ENCODE measurements at regions not wholly inside any gene's neighbourhood (a gene's known extent, or its start where the extent isn't known, plus 50 kb on each side); places are given as distances from the start of the nearest gene placed in this dataset.

DNA sequence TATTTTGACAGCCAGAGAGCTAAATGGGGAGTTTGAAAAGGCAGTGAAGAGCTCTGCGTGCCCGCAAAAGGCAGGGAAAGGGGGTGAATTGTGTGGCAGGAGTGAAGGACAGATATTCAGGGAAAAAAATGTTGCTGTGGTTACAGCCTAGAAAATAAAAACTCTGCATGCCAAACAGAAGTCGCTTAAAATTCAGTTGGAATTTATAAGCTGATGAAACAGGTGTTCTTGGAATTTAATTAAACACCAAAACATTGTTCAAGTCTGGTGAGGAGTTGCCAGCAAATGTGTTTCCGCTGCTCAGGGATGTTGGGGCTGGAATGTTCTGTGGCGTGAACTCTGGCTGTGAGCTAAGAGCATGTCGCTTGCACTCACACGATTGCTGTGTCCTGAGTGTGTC, 169.3 kb downstream of the ADRA2A start:
- no peak for DNase-seq
- H3K27ac Mint-ChIP-seq: no peak overlapping the region
- H3K9me3 Mint-ChIP-seq: no peaks in the 10 kb centered on the region
- ChIA-PET POLR2A (no interaction called here), CTCF (no interaction called here)
- no peaks in the 10 kb centered on the region for H3K36me3 Mint-ChIP-seq
- no peak overlapping the region for H3K4me3 Mint-ChIP-seq
- intact Hi-C loops (cut with micrococcal nuclease): no loop called here
- no peaks in the 10 kb centered on the region for H3K4me1 Mint-ChIP-seq (ENCODE audit: low read depth)
- peaks cover 15% of the 10 kb centered on the region for H3K27me3 Mint-ChIP-seq

DNA sequence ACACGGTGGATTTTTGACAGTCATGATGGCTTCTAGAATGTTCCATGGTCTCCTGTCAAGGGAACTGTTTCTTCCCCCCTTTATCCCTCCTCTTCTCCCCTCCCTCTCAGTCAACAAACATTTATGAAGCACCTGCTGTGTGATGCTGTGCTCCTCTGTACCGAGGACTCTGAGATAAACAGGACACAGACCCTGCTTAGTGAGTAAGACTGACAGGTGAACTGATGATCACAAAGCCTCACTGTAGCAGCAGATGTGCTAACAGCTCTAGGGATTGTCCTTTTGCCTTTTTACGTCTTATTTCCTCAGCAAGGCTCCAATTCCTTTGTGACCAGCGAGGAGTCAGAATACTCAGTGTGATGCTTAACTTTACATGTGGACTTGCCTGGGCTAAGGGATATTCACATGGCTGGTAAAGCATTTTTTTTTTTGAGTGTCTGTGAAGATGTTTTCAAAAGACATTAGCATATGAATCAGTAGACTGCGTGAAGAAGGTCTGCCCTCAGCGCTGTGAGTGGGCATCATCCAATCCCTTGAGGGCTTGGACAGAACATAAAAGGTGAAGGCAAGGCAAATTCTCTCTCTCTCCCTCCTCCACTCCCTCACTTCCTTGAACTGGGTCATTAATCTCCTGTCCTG, 170.1 kb downstream of the ADRA2A start:
- H3K4me3 Mint-ChIP-seq: no peak overlapping the region
- no peak for DNase-seq
- CTCF ChIA-PET: no interaction called here
- intact Hi-C loops (cut with micrococcal nuclease): no loop called here
- no peaks in the 10 kb centered on the region for H3K9me3 Mint-ChIP-seq
- H3K27me3 Mint-ChIP-seq: peaks cover 19% of the 10 kb centered on the region
- POLR2A ChIA-PET: no interaction called here
- H3K36me3 Mint-ChIP-seq: no peaks in the 10 kb centered on the region
- no peaks in the 10 kb centered on the region for H3K4me1 Mint-ChIP-seq (ENCODE audit: low read depth)
- H3K27ac Mint-ChIP-seq: no peak overlapping the region

DNA sequence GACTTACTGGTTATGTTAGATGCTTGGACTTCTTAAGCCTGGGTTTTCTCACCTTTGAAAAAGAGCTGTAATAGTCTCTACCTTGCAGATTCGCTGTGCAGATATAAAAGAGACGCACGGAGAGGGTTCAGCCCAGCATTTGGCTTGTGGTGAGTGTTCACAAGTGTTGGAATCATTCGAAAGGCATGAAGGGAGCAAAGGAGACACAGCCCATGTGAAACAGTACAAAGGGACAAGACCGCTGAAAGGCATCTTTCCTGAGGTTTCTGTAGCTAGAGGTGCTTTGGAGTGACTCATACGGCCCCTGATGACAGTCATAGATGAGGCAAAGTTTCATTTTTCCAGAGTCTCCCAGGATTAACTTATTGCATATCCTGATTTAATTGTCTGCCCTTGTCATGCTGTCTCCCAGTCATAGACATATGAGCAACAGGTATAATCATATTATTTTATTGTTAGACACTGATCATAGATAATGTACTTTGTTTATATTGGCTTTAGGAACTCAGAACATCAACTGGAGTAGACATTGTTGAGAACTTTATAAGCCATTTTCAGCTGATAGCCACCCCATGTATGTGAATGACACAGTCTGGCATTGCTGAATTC, 171.1 kb downstream of the ADRA2A start:
- DNase-seq: no peak
- H3K27me3 Mint-ChIP-seq: peaks cover 23% of the 10 kb centered on the region
- ChIA-PET POLR2A (no interaction called here), CTCF (no interaction called here)
- H3K36me3 Mint-ChIP-seq: no peaks in the 10 kb centered on the region
- H3K4me1 Mint-ChIP-seq (ENCODE audit: low read depth): no peaks in the 10 kb centered on the region
- no peak overlapping the region for H3K4me3 Mint-ChIP-seq
- H3K9me3 Mint-ChIP-seq: no peaks in the 10 kb centered on the region
- H3K27ac Mint-ChIP-seq: no peak overlapping the region
- intact Hi-C loops (cut with micrococcal nuclease): no loop called here

DNA sequence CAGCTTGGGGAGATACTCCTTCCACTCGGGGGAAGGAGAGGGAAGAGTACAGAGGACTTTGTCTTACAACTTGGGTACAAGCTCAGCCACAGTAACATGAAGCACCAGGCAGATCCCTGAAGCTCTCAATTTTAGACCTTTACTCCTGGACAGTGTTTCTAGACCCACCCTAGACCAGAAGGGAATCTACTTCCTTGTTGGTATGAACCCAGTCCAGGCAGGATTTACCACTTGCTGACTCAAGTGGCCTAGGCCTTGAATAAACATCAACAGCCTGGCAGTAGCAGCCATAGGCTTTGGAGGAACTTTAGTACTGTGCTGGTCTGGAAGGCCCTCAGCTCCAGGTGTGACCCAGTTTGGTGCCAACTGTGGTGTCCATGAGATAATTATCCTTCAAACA, 173.1 kb downstream of the ADRA2A start:
- Mint-ChIP-seq H3K4me3 (no peak overlapping the region), H3K27me3 (peaks cover 23% of the 10 kb centered on the region), H3K9me3 (no peaks in the 10 kb centered on the region), H3K36me3 (no peaks in the 10 kb centered on the region), H3K27ac (no peak overlapping the region), H3K4me1 (ENCODE audit: low read depth) (no peaks in the 10 kb centered on the region)
- CTCF ChIA-PET: no interaction called here
- POLR2A ChIA-PET: no interaction called here
- intact Hi-C loops (cut with micrococcal nuclease): no loop called here
- DNase-seq: no peak

DNA sequence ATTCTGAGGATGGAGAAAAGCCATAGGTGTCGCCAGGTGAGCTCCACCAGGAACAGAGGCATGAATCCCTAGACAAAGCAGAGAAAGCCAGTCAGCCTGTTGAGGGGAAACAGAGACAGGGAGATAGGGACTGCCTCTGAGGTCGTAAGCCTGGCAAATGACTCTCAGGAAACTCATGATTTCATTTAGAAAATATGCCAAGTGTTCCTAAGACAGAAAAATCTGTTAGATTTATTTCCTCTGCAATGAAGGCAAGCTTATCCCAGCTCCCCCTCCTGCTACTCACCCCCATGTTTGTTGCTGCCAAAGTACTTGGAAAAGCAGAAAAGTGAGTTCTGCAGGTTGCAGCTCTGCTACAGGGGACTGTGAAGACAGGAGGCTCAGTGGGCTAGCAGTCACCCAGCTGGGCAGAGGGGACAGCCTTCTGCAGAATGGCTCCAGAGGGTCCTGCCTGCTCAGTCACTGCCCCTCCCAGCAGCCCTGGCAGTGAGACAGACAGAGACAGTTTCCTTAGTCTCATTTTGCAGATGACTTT, 184.3 kb downstream of the ADRA2A start:
- intact Hi-C loops (cut with micrococcal nuclease): no loop called here
- no peaks in the 10 kb centered on the region for H3K36me3 Mint-ChIP-seq
- H3K4me1 Mint-ChIP-seq (ENCODE audit: low read depth): no peaks in the 10 kb centered on the region
- H3K9me3 Mint-ChIP-seq: no peaks in the 10 kb centered on the region
- H3K27me3 Mint-ChIP-seq: peaks cover 10% of the 10 kb centered on the region
- POLR2A ChIA-PET: no interaction called here
- DNase-seq: no peak
- H3K27ac Mint-ChIP-seq: no peak overlapping the region
- no peak overlapping the region for H3K4me3 Mint-ChIP-seq
- CTCF ChIA-PET: no interaction called here

DNA sequence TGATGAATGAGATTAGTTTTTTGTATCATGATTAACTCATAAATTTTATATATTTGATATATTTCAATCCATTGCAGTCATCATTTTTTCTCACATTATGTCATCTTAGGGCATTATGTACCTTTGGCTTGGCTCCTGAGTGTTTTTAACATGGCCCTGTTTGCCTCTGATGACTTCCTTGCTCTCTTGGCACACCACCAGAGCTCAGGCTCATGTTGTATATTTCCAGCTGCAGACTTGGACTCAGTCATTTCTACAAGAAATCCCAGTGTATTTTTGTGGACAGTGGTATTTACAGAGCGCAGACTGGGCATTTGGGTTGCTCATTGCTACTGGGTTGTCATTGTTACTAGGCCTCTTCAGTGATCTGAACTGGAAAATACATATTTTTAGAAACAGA, 188.5 kb downstream of the ADRA2A start:
- CTCF ChIA-PET: interaction anchor here (0.6 kb wide), 1 partner anchor 358 kb away, joined by 4 read pairs; no protein-coding TSS in a partner anchor
- Mint-ChIP-seq H3K9me3 (no peaks in the 10 kb centered on the region), H3K27ac (no peak overlapping the region), H3K4me1 (ENCODE audit: low read depth) (no peaks in the 10 kb centered on the region), H3K36me3 (no peaks in the 10 kb centered on the region), H3K4me3 (no peak overlapping the region), H3K27me3 (peaks cover 12% of the 10 kb centered on the region)
- intact Hi-C loops (cut with micrococcal nuclease): no loop called here
- POLR2A ChIA-PET: no interaction called here
- DNase-seq: no peak

DNA sequence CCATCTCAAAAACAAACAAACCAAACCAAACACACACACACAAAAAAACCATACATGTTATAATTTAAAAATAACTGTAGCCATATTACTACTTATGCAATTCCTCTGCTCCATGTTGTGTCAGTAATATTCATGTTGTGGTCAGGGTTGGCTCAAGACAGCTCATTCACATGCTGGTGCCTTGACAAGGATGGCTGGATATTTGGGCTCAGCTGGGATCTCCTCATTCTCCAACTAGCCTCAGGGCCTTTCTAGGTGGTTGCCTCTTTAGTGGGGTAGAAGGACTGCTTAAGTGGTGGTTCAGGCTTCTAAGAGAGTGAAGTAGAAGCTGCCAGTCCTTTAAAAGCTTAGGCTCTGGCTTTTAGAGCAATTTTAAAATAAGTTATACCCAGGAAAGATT, 189.3 kb downstream of the ADRA2A start:
- Mint-ChIP-seq H3K27me3 (peaks cover 12% of the 10 kb centered on the region), H3K27ac (no peak overlapping the region), H3K4me1 (ENCODE audit: low read depth) (no peaks in the 10 kb centered on the region), H3K4me3 (no peak overlapping the region), H3K36me3 (no peaks in the 10 kb centered on the region), H3K9me3 (no peaks in the 10 kb centered on the region)
- POLR2A ChIA-PET: no interaction called here
- intact Hi-C loops (cut with micrococcal nuclease): no loop called here
- CTCF ChIA-PET: no interaction called here
- DNase-seq: no peak

DNA sequence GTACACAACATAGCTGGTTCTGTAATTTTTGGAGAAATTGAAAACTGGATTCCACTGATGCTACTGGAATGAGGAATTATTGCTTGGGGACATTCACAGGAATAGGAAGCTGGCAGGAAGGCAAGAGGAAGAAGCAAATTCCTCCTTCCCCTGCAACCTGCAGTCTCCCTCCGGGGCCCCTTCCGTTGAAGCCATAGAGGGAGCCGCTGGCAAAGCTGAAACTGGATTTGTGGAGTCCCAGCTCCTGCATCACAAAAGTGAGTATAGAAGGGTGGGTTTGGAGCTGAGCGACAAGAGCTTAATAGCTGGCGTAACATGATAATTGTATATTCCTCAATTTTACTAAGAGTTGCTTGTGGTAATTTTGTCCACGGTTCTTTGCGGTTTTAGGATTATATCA, 190.8 kb downstream of the ADRA2A start:
- ChIA-PET POLR2A (no interaction called here), CTCF (no interaction called here)
- DNase-seq: no peak
- Mint-ChIP-seq H3K36me3 (no peaks in the 10 kb centered on the region), H3K27ac (no peak overlapping the region), H3K27me3 (peaks cover 8% of the 10 kb centered on the region), H3K4me1 (ENCODE audit: low read depth) (no peaks in the 10 kb centered on the region), H3K9me3 (no peaks in the 10 kb centered on the region), H3K4me3 (no peak overlapping the region)
- intact Hi-C loops (cut with micrococcal nuclease): no loop called here

DNA sequence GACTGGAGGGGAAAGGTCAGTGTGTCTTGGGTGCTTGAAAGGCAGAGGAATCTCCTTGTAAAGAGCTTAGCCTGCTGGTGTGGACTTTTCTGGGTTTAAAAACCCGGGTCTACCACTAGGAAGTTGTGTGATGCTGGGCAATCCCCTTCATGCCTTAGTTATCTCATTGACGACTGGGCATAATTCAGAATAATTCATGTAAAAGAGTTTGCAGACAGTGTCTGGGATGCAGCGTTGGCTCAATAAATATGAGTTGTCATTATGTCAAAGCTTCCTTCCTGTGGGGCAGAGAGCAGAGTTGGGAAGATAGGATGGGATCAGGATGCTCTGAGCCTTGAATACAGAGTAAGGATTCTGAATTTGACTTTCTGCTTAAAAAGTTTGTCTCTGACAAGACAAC, 196.4 kb downstream of the ADRA2A start:
- POLR2A ChIA-PET: no interaction called here

DNA sequence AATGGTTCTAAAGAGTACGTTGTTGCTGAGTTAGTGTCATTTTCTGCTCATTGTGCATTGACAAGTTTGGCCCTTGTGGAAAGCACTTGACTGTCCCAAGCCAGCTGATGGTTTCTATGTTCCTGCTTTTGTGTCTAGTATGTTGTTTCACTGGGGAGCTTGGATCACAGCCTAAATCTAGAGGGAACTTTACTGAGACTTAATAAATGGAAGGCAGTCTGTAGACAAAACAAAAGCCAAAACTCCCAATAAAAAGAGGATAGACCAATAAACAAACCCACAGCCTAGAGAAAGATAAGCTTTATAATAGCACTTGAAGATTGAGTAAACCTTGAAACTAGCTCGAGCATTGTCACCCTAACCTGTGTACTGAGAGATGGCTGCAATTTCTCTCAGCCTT, 196.8 kb downstream of the ADRA2A start:
- ChIA-PET POLR2A (no interaction called here), CTCF (no interaction called here)
- Mint-ChIP-seq H3K27ac (no peak overlapping the region), H3K27me3 (peaks cover 12% of the 10 kb centered on the region), H3K36me3 (no peaks in the 10 kb centered on the region), H3K4me3 (no peak overlapping the region), H3K9me3 (no peaks in the 10 kb centered on the region), H3K4me1 (ENCODE audit: low read depth) (no peaks in the 10 kb centered on the region)
- DNase-seq: no peak
- intact Hi-C loops (cut with micrococcal nuclease): no loop called here

More for the DNA sequence above, 196.4 kb downstream of the ADRA2A start:
- Mint-ChIP-seq H3K27me3 (peaks cover 12% of the 10 kb centered on the region), H3K36me3 (no peaks in the 10 kb centered on the region), H3K4me1 (ENCODE audit: low read depth) (no peaks in the 10 kb centered on the region), H3K9me3 (no peaks in the 10 kb centered on the region), H3K27ac (no peak overlapping the region), H3K4me3 (no peak overlapping the region)
- DNase-seq: no peak
- CTCF ChIA-PET: no interaction called here
- intact Hi-C loops (cut with micrococcal nuclease): no loop called here

DNA sequence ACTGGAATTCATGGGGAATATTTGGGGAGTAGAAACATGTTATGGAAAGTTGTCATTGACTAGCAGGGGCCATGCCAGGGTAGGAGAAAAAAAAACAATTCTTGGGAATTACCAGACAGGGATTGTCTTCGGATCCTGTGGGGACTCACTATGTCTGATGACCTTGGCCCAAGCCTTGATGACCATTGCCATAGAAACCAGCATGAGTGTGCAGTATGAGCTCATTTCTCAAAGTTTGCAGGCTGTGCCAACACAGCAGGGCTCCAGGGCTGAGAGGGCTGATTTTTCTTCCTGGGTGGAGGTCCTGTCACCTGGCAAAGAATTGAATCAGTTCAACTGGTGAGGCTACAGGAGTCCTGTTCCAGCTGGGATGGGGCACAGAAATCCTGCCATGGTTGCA, 198.3 kb downstream of the ADRA2A start:
- H3K27ac Mint-ChIP-seq: no peak overlapping the region

DNA sequence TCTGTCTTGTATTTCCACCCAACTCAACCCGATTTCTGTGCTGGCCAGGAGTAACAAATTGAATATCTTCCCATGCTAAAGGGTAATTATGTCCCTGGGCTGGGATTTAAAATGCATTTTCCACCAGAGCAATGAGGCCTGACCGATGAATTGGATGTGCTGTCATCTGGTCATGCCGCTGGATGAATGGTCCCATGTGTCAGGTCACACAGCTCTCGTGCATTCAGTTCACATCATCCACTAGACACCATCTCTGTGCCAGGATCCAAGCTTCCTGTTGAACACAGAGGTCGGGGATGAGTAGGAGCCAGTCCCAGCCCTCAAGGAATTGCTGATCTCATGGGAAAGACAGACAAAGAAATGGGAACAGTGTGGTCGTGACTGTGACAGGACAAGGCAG, 200.8 kb downstream of the ADRA2A start:
- CTCF ChIA-PET: no interaction called here
- POLR2A ChIA-PET: no interaction called here
- no peaks in the 10 kb centered on the region for H3K36me3 Mint-ChIP-seq
- intact Hi-C loops (cut with micrococcal nuclease): no loop called here
- no peak overlapping the region for H3K27ac Mint-ChIP-seq
- no peak overlapping the region for H3K4me3 Mint-ChIP-seq
- no peaks in the 10 kb centered on the region for H3K4me1 Mint-ChIP-seq (ENCODE audit: low read depth)
- H3K9me3 Mint-ChIP-seq: no peaks in the 10 kb centered on the region
- no peak for DNase-seq
- H3K27me3 Mint-ChIP-seq: peaks cover 10% of the 10 kb centered on the region

More for the DNA sequence above, 198.3 kb downstream of the ADRA2A start:
- DNase-seq: no peak
- Mint-ChIP-seq H3K4me3 (no peak overlapping the region), H3K4me1 (ENCODE audit: low read depth) (no peaks in the 10 kb centered on the region), H3K36me3 (no peaks in the 10 kb centered on the region), H3K27me3 (peaks cover 5% of the 10 kb centered on the region), H3K9me3 (no peaks in the 10 kb centered on the region)
- intact Hi-C loops (cut with micrococcal nuclease): no loop called here
- POLR2A ChIA-PET: no interaction called here
- CTCF ChIA-PET: no interaction called here

DNA sequence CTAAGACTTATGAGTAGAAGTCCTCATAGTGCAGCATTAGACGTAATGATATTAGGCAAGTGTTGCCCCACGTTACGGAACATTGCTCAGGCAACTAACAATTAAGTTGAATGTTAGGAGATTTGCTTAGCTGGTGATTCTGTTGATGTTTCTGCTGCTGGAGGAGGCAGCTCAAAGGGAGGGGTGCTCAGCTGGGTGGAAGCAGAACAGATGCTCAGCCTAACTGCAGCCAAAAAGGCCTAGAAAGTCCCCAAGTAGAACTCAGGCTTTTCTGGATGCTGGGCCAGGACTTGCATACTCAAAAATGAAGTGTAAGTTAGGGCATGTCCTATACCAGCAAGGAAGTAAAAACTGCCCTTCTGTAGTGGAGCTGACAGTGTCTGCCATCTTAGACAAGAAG, 201.4 kb downstream of the ADRA2A start:
- ChIA-PET CTCF (no interaction called here), POLR2A (no interaction called here)
- intact Hi-C loops (cut with micrococcal nuclease): no loop called here
- no peak for DNase-seq
- no peaks in the 10 kb centered on the region for H3K4me1 Mint-ChIP-seq (ENCODE audit: low read depth)
- peaks cover 8% of the 10 kb centered on the region for H3K27me3 Mint-ChIP-seq
- H3K36me3 Mint-ChIP-seq: no peaks in the 10 kb centered on the region
- H3K27ac Mint-ChIP-seq: no peak overlapping the region
- H3K9me3 Mint-ChIP-seq: no peaks in the 10 kb centered on the region
- no peak overlapping the region for H3K4me3 Mint-ChIP-seq

All from activated CD4-positive, alpha-beta memory T cell treated with anti-CD3 and anti-CD28 coated beads for 36 hours (primary cell).